GM12872 (cell line): ENCODE measurements at regions not wholly inside any gene's neighbourhood (a gene's known extent, or its start where the extent isn't known, plus 50 kb on each side); places are given as distances from the start of the nearest gene placed in this dataset.

Experiments
- TF ChIP-seq, protein P1 (sequence below): IDR thresholded peaks from 3 replicates; pipeline ENCODE4 v1.5.1; 2011; ENCODE audit warnings: low read depth, mild to moderate bottlenecking, low read length, moderate library complexity; ENCODE audit not compliant: insufficient read depth

DNA sequence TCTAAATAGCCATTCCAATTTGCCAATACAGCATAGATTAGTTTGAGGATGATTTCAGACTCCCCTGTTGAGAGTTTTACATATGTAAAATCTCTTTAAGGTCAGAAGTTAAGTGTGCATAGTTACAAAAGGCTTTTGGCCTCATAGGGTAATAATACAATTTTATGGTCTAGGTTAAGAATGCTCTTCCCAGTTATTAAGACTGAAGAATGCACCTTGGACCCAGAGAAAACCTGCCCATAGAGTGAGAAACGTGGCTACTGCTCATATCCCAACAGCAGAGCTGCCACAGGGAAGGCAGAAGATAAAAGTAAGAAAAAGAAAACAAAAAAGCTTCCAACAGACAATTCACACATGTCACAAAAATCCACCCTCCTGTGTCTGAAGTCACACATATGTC is 255.9 kb downstream of the LMO4 start:
- TF ChIP-seq, protein P1, sequence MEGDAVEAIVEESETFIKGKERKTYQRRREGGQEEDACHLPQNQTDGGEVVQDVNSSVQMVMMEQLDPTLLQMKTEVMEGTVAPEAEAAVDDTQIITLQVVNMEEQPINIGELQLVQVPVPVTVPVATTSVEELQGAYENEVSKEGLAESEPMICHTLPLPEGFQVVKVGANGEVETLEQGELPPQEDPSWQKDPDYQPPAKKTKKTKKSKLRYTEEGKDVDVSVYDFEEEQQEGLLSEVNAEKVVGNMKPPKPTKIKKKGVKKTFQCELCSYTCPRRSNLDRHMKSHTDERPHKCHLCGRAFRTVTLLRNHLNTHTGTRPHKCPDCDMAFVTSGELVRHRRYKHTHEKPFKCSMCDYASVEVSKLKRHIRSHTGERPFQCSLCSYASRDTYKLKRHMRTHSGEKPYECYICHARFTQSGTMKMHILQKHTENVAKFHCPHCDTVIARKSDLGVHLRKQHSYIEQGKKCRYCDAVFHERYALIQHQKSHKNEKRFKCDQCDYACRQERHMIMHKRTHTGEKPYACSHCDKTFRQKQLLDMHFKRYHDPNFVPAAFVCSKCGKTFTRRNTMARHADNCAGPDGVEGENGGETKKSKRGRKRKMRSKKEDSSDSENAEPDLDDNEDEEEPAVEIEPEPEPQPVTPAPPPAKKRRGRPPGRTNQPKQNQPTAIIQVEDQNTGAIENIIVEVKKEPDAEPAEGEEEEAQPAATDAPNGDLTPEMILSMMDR, result no peak

DNA sequence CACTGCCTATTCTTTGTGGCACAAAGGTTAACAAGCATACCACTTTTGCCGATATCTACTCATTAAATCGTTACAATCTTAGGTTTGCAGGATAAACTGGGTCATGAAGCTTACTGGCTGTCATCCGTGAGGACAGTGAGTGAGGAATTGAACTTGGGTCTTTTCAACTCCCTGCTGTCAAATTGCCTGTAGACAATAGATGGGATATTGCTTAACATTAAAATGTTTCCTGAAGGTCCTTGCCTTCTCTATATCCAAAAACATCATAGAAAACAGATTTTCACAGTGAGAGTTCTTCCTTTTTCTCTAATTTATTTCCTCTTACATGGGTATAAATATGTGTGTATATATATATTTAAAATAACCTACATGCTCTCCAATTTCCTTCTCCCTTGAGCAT is 257.8 kb downstream of the LMO4 start:
- TF ChIP-seq, protein P1, result no peak

DNA sequence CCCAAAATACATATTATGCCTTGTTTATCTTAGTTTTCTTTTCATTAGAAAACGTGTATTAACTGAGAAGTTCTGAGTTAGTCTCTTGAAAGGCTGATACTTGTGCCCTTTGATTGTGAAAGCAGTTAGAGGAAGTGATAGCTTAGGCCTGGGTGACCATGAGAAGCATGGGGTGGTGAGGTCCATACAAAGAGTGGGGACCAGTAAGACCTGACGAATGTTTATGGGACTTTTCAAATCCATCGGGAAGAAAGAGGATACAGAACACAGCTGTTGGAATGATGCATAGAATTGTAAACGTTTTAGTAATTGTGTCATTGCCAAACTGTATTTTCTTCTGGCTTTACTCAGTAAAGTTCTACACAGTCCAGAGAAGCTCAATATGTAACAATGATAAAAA is 259.8 kb downstream of the LMO4 start:
- TF ChIP-seq, protein P1, result no peak

DNA sequence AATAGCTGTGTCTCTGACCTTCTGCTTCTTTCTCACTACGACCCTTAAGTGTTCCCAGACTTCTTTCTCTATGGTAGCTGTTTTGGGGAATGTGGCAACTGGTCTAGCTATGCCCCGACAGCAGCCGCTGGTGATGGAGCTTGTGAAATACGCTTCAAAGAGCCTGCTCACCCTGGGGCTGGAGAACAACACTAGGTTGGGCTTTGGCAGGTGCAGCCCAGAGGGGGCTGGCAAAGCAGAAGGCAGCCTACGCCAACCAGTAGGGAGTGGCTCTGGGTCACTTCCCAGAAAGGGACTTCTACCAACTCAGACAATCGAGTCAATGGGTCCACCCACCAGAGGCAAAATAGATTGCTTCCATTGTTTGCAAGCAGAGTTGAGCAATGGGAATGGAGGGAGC is 262.8 kb downstream of the LMO4 start:
- TF ChIP-seq, protein P1, result no peak

DNA sequence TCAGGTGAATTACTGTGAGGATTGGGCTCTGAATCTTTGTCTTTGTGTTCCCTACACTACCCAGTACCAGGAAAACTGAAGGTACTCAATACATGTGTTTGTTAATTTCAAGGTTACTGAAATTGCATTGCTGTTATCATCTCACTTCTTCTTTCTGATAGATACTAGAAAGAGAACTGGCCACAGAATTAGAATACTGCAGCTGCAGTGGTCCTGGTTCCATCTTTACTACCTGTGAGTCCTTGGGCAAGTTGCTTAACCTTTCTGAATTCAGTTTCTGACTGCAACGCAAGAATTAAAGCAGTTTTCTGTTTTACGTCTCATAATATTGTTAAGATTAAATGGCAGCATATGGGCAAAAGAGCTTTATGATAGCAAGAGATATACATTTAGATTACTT is 263.5 kb downstream of the LMO4 start:
- TF ChIP-seq, protein P1, result no peak

DNA sequence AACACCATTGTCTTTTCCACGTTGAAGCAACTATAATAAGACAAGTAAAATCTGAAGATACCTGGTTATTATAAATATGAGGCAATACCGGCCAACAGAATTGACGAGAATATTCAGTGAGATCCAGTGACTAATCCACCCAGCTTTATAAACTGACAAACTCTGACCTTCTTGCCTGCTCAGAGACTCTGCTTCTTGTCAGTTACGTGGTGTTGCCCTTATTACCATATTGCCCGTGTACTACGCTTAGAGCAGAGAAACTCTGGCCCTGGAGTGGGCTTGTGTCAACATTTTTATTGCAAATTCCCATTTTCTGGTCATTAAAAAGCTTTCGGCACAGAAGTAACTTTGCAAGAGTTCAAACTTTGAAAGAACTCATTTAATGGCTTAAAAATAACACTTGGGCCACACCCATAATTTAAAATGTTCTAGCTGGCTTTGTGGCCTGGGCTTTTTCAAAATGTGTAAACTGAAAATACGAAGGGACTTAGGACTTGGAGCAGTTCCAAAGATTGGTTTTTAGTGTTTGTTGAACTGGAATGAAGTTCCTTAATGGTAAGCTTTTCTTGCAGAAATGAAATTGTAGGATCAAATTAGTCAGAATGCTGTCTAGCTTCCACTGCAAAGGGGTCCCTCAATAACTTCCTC is 266.2 kb downstream of the LMO4 start:
- TF ChIP-seq, protein P1, result no peak

DNA sequence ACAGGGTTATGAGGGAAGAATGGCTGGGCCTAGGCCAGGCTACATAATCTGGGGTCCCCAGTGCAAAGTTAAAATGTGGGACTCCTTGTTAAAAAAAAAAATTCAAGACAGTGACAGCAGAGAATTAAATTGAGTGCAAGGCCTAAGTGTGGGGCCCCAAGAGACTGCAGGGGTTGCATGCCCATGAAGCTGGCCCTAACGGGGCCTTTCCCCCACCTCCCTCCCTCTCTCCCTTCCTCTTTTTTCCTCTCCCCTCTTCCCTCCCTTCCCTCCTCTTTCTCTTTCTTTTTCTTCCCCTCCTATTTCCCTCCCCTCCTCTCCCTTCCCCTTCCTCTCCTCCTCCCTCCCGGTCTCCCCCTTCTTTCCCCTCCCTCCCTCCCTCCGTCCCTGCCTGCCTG is 266.7 kb downstream of the LMO4 start:
- TF ChIP-seq, protein P1, result no peak

DNA sequence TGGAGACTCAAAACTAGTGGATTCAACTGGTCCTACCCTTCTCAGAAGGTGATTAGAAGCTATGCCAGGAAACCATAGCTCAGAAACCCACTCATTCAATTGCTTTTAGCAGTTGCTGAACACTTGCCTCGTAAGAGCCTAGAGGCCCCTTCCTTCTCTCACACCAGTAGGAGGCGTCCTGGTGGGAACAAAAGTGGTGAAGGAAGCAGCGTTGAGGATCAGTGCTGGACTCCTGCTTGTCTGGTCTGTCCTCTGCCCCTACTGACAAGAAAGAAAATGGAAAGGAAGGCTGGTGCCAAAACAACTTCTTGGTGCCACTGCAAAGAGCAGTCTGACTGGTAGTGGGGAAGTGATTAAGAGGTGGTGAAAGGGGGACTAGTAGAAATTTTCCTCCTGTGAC is 269.7 kb downstream of the LMO4 start:
- TF ChIP-seq, protein P1, result peak; percentile 55
